GM18907 (cell line): ENCODE measurements at regions not wholly inside any gene's neighbourhood (a gene's known extent, or its start where the extent isn't known, plus 50 kb on each side); places are given as distances from the start of the nearest gene placed in this dataset.
"Not testable (repeated sequence)": the region's sequence is repeated elsewhere in the genome, so short reads cannot be mapped to it uniquely, and the experiment has no call there.

Source experiments
- ATAC-seq: cut with Tn5 transposase; IDR thresholded peaks from one replicate; pipeline ENCODE4 v1.9.1; 2021; ENCODE audit warnings: mild to moderate bottlenecking, moderate library complexity; ENCODE audit not compliant: unreplicated experiment

- ATAC-seq = not testable (repeated sequence)
Observed at GRCh38 chr1:104288322-104288721, 538.6 kb downstream of the AMY1C start.

GRCh38 chr1:104291156-104291555, 541.5 kb downstream of the AMY1C start:
- ATAC-seq = no peak

- ATAC-seq = no peak
Observed at GRCh38 chr1:104294259-104294658, 544.6 kb downstream of the AMY1C start.

GRCh38 chr1:104295511-104295910, 545.8 kb downstream of the AMY1C start:
- ATAC-seq = no peak

- no peak for ATAC-seq
Observed at GRCh38 chr1:104309673-104310072, 560.0 kb downstream of the AMY1C start.

GRCh38 chr1:104315823-104316222, 566.1 kb downstream of the AMY1C start:
- no peak for ATAC-seq

GRCh38 chr1:104322131-104322530, 572.4 kb downstream of the AMY1C start:
- ATAC-seq = no peak

- no peak for ATAC-seq
Observed at GRCh38 chr1:104329278-104329677, 579.6 kb downstream of the AMY1C start.

GRCh38 chr1:104331763-104332162, 582.1 kb downstream of the AMY1C start:
- ATAC-seq = no peak

GRCh38 chr1:104337927-104338326, 588.2 kb downstream of the AMY1C start:
- ATAC-seq = not testable (repeated sequence)

GRCh38 chr1:104341944-104342343, 592.2 kb downstream of the AMY1C start:
- ATAC-seq = no peak

- no peak for ATAC-seq
Observed at GRCh38 chr1:104348277-104348676, 598.6 kb downstream of the AMY1C start.

- ATAC-seq = no peak
Observed at GRCh38 chr1:104353580-104353979, 603.9 kb downstream of the AMY1C start.

GRCh38 chr1:104358086-104358485, 608.4 kb downstream of the AMY1C start:
- no peak for ATAC-seq

GRCh38 chr1:104358621-104359020, 608.9 kb downstream of the AMY1C start:
- no peak for ATAC-seq

- ATAC-seq = no peak
Observed at GRCh38 chr1:104378414-104378813, 628.7 kb downstream of the AMY1C start.

- no peak for ATAC-seq
Observed at GRCh38 chr1:104380003-104380402, 630.3 kb downstream of the AMY1C start.

GRCh38 chr1:104387716-104388508, 638.2 kb downstream of the AMY1C start:
- no peak for ATAC-seq

- no peak for ATAC-seq
Observed at GRCh38 chr1:104392552-104392951, 642.9 kb downstream of the AMY1C start.

GRCh38 chr1:104402178-104402577, 652.5 kb downstream of the AMY1C start:
- no peak for ATAC-seq

- no peak for ATAC-seq
Observed at GRCh38 chr1:104403883-104404282, 654.2 kb downstream of the AMY1C start.

- no peak for ATAC-seq
Observed at GRCh38 chr1:104406728-104407127, 657.0 kb downstream of the AMY1C start.

GRCh38 chr1:104408268-104408667, 658.6 kb downstream of the AMY1C start:
- ATAC-seq = no peak
